HFFc6 (cell line): ENCODE measurements at regions not wholly inside any gene's neighbourhood (a gene's known extent, or its start where the extent isn't known, plus 50 kb on each side); places are given as distances from the start of the nearest gene placed in this dataset.
A peak's percentile ranks its signal among the peaks of the same experiment; 100 is the strongest.
"Not testable (repeated sequence)": the region's sequence is repeated elsewhere in the genome, so short reads cannot be mapped to it uniquely, and the experiment has no call there.

Experiments
- DNase-seq: peaks from one replicate; pipeline ENCODE4 v3.0.0-alpha.2; 2018
- H3K27ac Mint-ChIP-seq: 2 replicates; pipeline ENCODE4 v1.8.0; 2020; ENCODE audit warnings: mild to moderate bottlenecking, mixed read lengths
- H3K27me3 Mint-ChIP-seq: 2 replicates; pipeline ENCODE4 v1.8.0; 2021; ENCODE audit warnings: mild to moderate bottlenecking, moderate library complexity, mixed read lengths; ENCODE audit not compliant: insufficient read depth
- H3K36me3 Mint-ChIP-seq: 2 replicates; pipeline ENCODE4 v1.8.0; 2021; ENCODE audit warnings: low read depth, mixed read lengths
- H3K4me1 Mint-ChIP-seq: 2 replicates; pipeline ENCODE4 v1.8.0; 2020; ENCODE audit warnings: low read depth, mixed read lengths
- H3K4me3 Mint-ChIP-seq: 2 replicates; pipeline ENCODE4 v1.8.0; 2020; ENCODE audit warnings: mild to moderate bottlenecking, moderate library complexity, mixed read lengths
- H3K9me3 Mint-ChIP-seq: 2 replicates; pipeline ENCODE4 v1.8.0; 2020; ENCODE audit warnings: mild to moderate bottlenecking, mixed read lengths
- CTCF ChIP-seq: fragments of 200-600 bp; sonication (generic); IDR thresholded peaks from 2 replicates; pipeline ENCODE4 v1.5.0; 2021; ENCODE audit warnings: antibody characterized with exemption, mild to moderate bottlenecking

- TF ChIP-seq CTCF, result no peak
- peaks cover 9% of the 10 kb centered on the region for H3K4me1 Mint-ChIP-seq
- peaks cover 20% of the 10 kb centered on the region for H3K27me3 Mint-ChIP-seq
- H3K4me3 Mint-ChIP-seq, result no peak overlapping the region
- DNase-seq, result no peak
- H3K36me3 Mint-ChIP-seq, result peaks cover 19% of the 10 kb centered on the region
- no peak overlapping the region for H3K27ac Mint-ChIP-seq
- H3K9me3 Mint-ChIP-seq, result peaks cover 17% of the 10 kb centered on the region
Observed at GRCh38 chr16:88170528-88170991, 212.2 kb upstream of the ZNF469 start.

DNA sequence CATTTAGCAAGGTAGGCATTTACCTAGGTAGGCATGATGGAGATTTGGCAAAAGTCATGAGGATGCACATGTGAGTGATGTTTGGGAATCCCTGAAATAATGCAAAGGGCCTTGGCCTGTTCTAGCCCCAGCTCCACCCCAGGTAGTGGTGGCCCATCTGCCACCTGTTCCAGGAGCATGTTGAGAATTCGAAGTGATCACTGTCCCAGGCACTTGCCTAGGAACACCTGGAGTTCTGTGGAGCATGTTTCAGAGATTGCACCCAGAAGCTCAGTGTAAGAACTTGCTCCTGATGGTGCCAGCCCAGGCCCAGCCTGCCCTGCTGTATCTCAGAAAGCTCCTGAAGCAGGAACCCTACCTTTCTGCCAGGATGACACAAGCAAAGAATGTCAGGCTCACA lies 211.6 kb upstream of the ZNF469 start:
- not testable (repeated sequence) for H3K4me3 Mint-ChIP-seq, H3K27ac Mint-ChIP-seq, H3K4me1 Mint-ChIP-seq, DNase-seq
- peaks cover 21% of the 10 kb centered on the region for H3K36me3 Mint-ChIP-seq
- peaks cover 17% of the 10 kb centered on the region for H3K9me3 Mint-ChIP-seq
- peaks cover 20% of the 10 kb centered on the region for H3K27me3 Mint-ChIP-seq

DNA sequence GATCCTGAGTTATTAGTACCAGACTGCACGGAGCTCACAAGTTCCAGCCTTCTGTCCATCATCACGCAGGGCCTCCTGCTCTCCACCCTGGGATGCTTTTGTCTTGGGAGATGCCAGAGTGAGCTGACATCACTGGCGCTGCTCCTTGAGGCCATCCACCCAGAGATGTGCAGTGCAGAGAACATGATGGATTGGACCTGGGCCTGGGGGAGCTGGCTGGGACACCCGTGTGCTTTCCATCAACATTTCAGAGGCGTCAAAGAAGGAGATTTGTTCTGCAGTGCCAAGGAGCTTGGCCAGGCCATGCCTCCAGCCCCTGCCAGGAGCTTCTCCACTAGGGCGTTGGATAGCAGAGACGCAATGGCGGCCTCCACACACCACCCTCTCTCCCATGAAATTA lies 206.6 kb upstream of the ZNF469 start:
- Mint-ChIP-seq H3K36me3 (peaks cover 21% of the 10 kb centered on the region), H3K27me3 (peaks cover 11% of the 10 kb centered on the region), H3K9me3 (peaks cover 17% of the 10 kb centered on the region)
- DNase-seq, H3K27ac Mint-ChIP-seq, H3K4me1 Mint-ChIP-seq, H3K4me3 Mint-ChIP-seq: not testable (repeated sequence)

DNA sequence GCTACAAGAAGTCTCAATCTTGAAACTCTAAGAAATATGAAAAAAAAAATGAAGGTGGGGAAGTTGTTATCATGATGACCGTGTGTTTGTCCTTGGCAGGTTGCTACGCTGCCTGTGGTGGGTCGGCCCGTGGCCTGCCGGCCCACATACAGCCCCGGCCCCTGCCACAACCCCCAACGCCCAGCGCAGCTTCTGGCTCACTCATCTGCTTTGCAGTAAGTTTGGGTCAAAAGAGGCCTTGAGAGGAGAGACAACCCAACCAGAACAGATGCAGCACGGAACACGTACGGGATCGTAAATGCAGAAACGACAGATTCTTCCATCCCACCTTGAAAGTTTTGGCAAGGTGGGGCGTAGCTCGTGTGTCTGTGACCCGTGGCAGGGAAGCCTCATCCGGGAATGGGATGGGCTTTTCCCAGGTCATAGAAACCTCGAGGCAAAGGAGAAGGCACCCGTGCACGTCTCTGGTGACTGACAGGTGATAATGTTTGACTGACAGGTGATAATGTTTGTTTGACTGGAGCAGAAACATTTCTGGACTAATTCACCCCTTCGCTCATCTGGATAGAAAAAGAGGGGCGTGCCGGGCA lies 206.1 kb upstream of the ZNF469 start:
- H3K36me3 Mint-ChIP-seq, result peaks cover 23% of the 10 kb centered on the region
- not testable (repeated sequence) for DNase-seq, H3K27ac Mint-ChIP-seq, H3K4me1 Mint-ChIP-seq, H3K4me3 Mint-ChIP-seq
- peaks cover 11% of the 10 kb centered on the region for H3K27me3 Mint-ChIP-seq
- peaks cover 16% of the 10 kb centered on the region for H3K9me3 Mint-ChIP-seq

GRCh38 chr16:88178251-88178650 lies 204.5 kb upstream of the ZNF469 start:
- H3K9me3 Mint-ChIP-seq, H3K4me3 Mint-ChIP-seq, H3K27ac Mint-ChIP-seq, H3K4me1 Mint-ChIP-seq, H3K27me3 Mint-ChIP-seq, DNase-seq: not testable (repeated sequence)
- peaks cover 14% of the 10 kb centered on the region for H3K36me3 Mint-ChIP-seq

- H3K4me1 Mint-ChIP-seq, H3K4me3 Mint-ChIP-seq, DNase-seq, H3K27ac Mint-ChIP-seq, H3K9me3 Mint-ChIP-seq, H3K27me3 Mint-ChIP-seq: not testable (repeated sequence)
- peaks cover 18% of the 10 kb centered on the region for H3K36me3 Mint-ChIP-seq
Observed at GRCh38 chr16:88178896-88179295, 203.9 kb upstream of the ZNF469 start.

- Mint-ChIP-seq H3K4me1 (peaks cover 37% of the 10 kb centered on the region), H3K36me3 (peaks cover 26% of the 10 kb centered on the region)
- DNase-seq, H3K4me3 Mint-ChIP-seq, H3K27me3 Mint-ChIP-seq, H3K27ac Mint-ChIP-seq, H3K9me3 Mint-ChIP-seq: not testable (repeated sequence)
Observed at GRCh38 chr16:88182967-88183881, 199.5 kb upstream of the ZNF469 start.

DNA sequence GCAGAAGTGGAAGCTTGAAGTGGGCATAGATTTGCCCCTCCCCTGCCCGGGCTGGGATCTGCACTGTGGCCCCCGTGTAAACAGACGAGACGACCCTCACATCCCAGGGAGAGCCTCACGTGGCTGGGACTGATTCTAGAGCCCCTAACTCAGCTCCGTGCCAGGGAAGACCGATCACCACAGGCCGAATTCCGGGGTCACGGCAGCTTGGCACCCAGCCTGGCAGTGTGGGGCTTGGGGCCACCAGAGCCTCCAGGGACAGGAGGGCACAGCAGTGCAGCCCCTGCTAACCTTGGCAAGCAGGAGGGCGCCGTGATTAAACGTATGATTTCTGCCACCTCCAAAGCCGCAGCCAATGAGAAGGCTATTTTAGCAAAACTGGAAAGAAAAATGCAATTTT lies 198.7 kb upstream of the ZNF469 start:
- Mint-ChIP-seq H3K36me3 (peaks cover 26% of the 10 kb centered on the region), H3K4me1 (peaks cover 38% of the 10 kb centered on the region), H3K9me3 (peaks cover 11% of the 10 kb centered on the region)
- not testable (repeated sequence) for H3K27ac Mint-ChIP-seq, H3K27me3 Mint-ChIP-seq, H3K4me3 Mint-ChIP-seq, DNase-seq

DNA sequence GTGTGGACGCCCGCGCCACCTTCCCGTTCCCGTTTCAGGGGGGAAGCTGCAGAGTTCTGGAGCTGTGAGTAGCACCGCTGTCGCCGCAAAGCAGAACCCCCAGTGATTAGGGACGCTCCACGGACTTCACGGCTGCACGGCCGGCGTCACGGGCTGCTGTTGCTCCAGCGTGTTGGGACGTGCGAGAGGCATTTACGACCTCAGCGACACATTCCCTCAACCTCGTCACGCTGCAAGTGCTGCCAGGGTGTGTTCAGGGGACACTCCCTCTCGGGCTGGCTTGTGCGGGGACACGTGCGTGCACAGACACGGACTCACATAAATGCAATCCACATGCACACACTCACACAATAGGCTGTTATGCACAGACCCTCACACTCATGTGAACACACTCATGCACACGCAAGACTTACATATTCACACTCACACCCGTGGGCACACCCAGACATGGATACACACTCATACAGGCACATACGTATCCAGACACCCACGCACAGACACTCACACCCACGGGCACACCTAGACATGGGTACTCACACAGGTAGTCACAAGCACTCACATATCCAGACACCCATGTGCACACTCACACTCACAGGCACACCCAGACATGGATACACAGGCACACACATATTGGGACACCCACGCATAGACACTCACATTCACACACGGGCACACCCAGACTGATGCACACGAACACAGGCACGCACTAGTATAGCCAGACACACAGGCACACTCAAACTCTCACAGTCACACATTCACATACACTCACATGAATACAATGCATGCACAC lies 198.0 kb upstream of the ZNF469 start:
- Mint-ChIP-seq H3K4me3 (peak overlapping the region; percentile 75), H3K36me3 (peaks cover 26% of the 10 kb centered on the region), H3K4me1 (peaks cover 38% of the 10 kb centered on the region), H3K9me3 (peaks cover 16% of the 10 kb centered on the region)
- H3K27ac Mint-ChIP-seq, DNase-seq, H3K27me3 Mint-ChIP-seq: not testable (repeated sequence)

GRCh38 chr16:88185406-88185805 lies 197.4 kb upstream of the ZNF469 start:
- H3K9me3 Mint-ChIP-seq, result peaks cover 19% of the 10 kb centered on the region
- H3K27ac Mint-ChIP-seq, result peak overlapping the region; percentile 84
- DNase-seq, H3K27me3 Mint-ChIP-seq: not testable (repeated sequence)
- peaks cover 38% of the 10 kb centered on the region for H3K4me1 Mint-ChIP-seq
- H3K4me3 Mint-ChIP-seq, result peak overlapping the region; percentile 75
- peaks cover 26% of the 10 kb centered on the region for H3K36me3 Mint-ChIP-seq

GRCh38 chr16:88185976-88186888 lies 196.5 kb upstream of the ZNF469 start:
- peak overlapping the region; percentile 75 for H3K4me3 Mint-ChIP-seq
- not testable (repeated sequence) for H3K27me3 Mint-ChIP-seq
- peaks cover 38% of the 10 kb centered on the region for H3K4me1 Mint-ChIP-seq
- peak; percentile 75 for DNase-seq
- peak overlapping the region; percentile 84 for H3K27ac Mint-ChIP-seq
- H3K36me3 Mint-ChIP-seq, result peaks cover 26% of the 10 kb centered on the region
- H3K9me3 Mint-ChIP-seq, result peaks cover 19% of the 10 kb centered on the region
